Stimulated activated CD4-positive, alpha-beta T cell treated with anti-CD3 and anti-CD28 coated beads, Interleukin-4, amount 100 ng/mL, for 4 hours (primary cell): ENCODE measurements at regions not wholly inside any gene's neighbourhood (a gene's known extent, or its start where the extent isn't known, plus 50 kb on each side); places are given as distances from the start of the nearest gene placed in this dataset.
"Not testable (repeated sequence)": the region's sequence is repeated elsewhere in the genome, so short reads cannot be mapped to it uniquely, and the experiment has no call there.

ENCODE experiments used
- DNase-seq, 2 experiments: peaks; one replicate each; pipeline ENCODE4 v3.0.0-alpha.2; 2020

DNA sequence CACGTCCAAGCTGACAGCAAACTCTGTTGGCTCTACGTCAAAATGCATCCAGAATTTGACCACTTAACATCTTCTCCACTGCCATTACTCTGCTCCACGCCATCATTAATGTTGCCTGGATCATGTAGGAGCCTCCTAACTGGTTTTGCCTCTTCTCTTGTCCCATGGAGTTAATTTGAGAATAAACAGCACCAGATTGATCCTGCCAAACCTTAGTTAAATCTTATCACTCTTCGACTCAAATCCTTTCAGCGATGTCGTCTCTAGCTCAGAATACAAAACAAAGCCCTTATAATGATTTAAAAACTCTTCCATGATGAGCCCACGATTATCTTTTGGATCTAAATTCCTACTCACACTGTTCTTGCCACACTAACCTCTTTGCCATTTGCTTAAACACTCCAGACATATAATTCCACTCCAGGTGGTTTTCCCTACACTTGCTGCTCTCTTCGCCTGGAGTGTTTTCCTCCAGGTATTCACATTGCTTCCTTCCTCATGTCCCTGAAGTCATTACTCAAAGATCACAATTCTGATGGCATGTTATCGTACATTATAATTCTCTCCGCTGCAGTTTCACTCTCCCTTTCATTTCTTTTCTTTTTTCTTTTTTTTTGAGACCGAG, 90.7 kb upstream of the KCNK2 start:
- no peak for DNase-seq

- DNase-seq = no peak
These were observed 89.1 kb upstream of the KCNK2 start for GRCh38 chr1:214993419-214993818.

DNA sequence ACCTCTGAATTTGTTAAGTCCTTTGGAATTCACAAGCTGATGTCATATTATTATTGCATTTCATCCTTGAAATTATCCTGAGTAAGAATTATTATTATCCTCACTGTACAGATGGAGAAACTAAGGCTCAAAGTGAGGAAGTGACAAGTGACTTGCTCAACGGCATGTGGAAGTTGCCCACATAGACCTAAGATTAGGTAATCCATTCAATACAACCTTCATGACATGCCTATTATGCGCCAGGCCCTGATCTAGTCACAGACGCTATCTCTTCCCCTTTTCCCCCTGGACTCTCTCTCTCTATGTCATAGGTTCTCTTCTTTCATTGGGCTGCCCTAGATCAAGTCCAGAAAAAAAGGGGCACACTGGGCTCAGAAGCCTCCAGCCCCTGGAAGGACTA, 84.9 kb upstream of the KCNK2 start:
- no peak for DNase-seq

- DNase-seq = no peak
These were observed 81.0 kb upstream of the KCNK2 start for GRCh38 chr1:215001419-215002021.

- no peak for DNase-seq
These were observed 80.1 kb upstream of the KCNK2 start for GRCh38 chr1:215002471-215002870.

- DNase-seq = no peak
These were observed 78.9 kb upstream of the KCNK2 start for GRCh38 chr1:215003686-215004085.

DNA sequence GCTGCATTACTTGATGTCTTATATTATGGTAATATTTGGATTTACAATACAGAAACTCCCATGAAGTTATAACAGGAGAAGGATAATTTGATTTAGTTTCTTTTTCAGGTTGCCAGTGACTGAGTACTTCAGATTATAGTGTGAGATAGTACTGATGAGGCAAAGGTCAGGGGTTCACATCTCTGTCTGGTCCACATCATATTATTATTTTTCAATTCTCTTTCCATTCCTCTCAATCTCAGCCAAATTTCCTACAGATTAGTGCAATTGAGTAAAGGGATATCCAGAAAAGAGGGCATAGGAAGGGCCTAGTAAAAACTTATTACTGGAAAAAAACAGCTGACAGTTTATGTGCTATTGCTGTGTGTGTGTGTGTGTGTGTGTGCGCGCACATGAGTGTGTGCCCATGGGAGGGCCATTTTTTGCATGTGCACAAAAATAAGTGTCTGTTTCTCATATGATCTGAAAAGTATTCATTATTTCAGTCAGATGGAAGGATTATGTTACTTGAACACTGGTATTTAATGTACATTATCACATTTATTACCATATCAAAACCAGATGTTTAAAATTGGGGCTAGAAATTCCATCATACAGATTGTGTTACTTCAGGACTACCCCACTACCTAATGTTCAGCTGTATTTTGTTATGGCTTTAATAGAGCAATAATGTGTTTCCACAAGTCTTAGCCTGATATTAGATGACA, 78.3 kb upstream of the KCNK2 start:
- DNase-seq = no peak

GRCh38 chr1:215005078-215005477, 77.5 kb upstream of the KCNK2 start:
- DNase-seq = no peak

- no peak for DNase-seq
These were observed 76.7 kb upstream of the KCNK2 start for GRCh38 chr1:215005656-215006345.

DNA sequence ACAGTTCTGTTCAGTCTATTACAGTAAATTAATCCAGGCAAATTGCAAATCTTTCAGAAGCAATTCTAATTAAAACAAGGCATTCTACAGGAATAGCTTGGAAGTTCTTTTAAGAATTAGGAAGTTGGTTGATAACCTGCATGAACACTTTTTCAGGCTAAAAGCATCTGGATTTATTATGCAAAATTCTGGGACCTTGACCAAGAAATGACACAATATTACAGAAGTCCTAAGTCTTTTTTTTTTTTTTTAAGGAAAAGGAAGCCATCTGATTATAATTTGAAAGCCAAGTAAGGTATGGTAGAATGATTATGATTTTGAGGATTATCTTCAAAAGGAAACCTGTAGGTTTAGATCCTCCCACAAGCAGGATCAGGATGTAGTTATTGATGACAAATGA, 74.7 kb upstream of the KCNK2 start:
- no peak for DNase-seq

DNA sequence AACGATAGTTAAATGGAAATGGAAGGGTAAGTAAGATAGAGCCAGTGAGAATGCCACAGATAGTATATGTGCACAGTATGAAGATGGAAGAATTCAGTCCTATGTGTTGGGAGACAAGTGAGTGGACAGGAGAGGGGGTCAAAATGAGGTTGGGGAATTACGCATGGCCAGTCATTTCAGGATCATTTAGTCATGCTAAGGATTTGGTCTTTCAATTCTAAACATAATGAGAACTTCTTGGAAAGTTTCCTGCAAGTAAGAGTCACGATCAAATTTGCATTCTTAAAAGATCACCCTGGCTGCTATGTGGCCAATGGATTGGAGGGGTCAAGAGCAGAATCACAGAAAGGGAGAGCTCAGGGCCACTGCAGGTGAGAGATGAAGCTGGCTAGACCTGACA, 64.0 kb upstream of the KCNK2 start:
- DNase-seq = no peak

DNA sequence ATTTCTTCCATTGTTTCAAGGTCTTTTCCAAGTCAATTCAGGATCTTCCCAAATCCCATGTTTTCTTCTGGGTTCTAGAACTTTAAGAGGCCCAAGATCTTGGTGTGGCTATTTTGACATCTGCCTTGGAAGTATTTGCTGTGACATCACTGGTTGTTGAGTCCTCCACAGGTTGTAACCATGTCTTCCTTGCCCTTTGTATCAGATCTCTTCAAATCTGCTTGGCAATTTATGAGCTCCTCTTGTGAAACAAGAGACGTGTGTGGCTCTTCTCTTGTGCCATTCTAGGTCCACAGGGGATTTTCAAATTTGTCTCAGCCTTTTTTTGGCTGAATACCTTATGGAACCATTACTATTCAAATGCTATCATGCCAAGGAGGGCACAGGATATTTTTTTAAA, 60.3 kb upstream of the KCNK2 start:
- no peak for DNase-seq

DNA sequence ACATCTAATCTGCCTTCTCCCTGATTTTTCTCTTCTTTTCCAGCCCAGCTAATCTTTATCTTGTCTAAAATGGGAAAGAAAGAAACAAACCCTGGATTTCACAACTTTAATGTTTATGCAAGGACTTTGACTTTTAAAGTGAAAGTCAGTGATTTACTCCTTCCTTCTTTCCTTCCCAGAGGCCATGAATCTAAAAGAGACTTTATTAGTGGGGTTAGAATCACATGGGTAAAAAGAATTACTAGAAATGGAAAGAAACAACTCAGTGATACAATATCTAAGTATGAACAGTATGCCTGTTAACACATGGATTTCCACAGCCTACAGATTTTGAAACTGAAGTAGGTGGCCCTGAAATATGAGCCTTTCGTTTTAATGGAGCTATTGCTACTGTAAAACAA, 59.8 kb upstream of the KCNK2 start:
- DNase-seq = no peak

DNA sequence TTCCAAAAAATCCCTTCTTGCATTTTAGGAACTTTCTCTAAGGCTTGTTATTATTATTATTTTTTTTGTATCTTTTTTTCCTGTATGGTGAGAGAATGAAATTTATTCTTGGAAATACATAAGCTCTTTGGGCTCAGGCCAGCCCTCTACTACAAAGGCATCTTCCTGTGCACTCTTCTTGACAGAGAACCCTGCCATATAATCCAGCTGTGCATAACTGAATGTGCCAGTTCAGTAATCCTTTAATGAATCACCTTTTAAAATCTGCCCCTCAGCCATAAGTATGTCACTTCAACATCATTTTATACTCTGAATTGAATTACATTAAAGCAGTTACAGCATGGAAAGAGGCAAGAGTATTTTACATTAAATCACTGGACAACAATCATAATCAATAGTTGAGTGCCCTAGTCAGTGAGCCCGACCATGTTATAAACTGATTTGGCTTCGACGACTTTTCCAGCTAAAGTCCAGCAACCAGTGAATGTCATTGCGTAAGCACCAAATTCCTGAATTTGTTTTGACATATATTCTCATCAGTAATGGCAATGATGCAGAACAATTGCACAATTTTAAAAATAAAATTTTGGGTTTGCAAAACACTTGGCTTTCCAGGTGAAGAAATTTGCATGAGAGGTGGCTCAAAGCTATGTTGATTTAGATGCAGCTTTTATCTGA, 59.2 kb upstream of the KCNK2 start:
- DNase-seq = no peak

- no peak for DNase-seq
These were observed 53.6 kb upstream of the KCNK2 start for GRCh38 chr1:215028954-215029353.

GRCh38 chr1:215030581-215030980, 52.0 kb upstream of the KCNK2 start:
- not testable (repeated sequence) for DNase-seq

GRCh38 chr1:215031392-215031791, 51.1 kb upstream of the KCNK2 start:
- DNase-seq = no peak
